ENCODE measurements at regions not wholly inside any gene's neighbourhood (a gene's known extent, or its start where the extent isn't known, plus 50 kb on each side); places are given as distances from the start of the nearest gene placed in this dataset.

DNA sequence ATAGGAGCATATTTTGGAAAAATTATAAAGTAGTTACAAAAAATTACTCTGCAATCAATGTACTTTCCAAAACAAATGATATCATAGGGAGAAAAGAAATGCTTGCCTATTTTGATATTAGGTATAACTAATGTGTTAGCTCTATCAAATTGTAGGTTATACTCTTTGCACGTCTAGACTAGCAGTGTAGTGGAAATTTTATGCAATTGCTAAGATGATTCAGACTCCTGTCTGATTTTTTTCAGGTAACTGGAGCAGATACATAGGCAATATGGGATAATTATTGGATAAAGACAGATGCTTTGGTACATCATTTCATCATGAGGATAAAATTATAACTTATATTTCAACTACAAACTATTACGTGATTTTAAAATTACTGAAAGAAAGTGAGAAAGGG lies 918.3 kb downstream of the EPHA4 start:
- DNase-seq (ENCODE audit: low read depth), result no peak
- in situ Hi-C loops (cut with HindIII; ENCODE audit: low sequenced_read_pairs), result no loop called here
- TF ChIP-seq, protein P1, sequence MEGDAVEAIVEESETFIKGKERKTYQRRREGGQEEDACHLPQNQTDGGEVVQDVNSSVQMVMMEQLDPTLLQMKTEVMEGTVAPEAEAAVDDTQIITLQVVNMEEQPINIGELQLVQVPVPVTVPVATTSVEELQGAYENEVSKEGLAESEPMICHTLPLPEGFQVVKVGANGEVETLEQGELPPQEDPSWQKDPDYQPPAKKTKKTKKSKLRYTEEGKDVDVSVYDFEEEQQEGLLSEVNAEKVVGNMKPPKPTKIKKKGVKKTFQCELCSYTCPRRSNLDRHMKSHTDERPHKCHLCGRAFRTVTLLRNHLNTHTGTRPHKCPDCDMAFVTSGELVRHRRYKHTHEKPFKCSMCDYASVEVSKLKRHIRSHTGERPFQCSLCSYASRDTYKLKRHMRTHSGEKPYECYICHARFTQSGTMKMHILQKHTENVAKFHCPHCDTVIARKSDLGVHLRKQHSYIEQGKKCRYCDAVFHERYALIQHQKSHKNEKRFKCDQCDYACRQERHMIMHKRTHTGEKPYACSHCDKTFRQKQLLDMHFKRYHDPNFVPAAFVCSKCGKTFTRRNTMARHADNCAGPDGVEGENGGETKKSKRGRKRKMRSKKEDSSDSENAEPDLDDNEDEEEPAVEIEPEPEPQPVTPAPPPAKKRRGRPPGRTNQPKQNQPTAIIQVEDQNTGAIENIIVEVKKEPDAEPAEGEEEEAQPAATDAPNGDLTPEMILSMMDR (IDR thresholded peaks at IDR 0.05; ENCODE audit: low read depth, low read length, missing control alignments), result no peak
- no peak overlapping the region for H3K4me3 ChIP-seq (ENCODE audit: low read depth, low read length)

DNA sequence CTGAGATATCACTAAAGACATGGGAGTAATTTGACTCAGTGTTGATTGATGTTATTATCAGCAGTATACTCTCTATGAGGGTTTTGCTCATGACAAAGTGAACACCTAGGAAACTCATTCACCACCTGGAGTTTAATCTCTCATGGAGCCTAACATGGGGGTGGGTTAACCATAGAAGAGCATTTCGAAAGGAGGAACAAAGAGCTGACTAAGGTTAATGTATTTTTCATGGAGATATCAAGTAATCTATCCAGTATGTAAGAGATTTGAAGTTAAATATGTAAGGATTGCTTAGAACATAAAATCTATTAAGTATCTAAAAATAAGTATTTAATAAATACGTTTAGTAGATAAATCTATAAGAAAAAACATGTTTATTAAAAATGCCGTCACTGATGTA lies 917.8 kb downstream of the EPHA4 start:
- in situ Hi-C loops (cut with HindIII; ENCODE audit: low sequenced_read_pairs), result no loop called here
- TF ChIP-seq, protein P1 (IDR thresholded peaks at IDR 0.05; ENCODE audit: low read depth, low read length, missing control alignments), result no peak
- H3K4me3 ChIP-seq (ENCODE audit: low read depth, low read length), result no peak overlapping the region
- DNase-seq (ENCODE audit: low read depth), result no peak

DNA sequence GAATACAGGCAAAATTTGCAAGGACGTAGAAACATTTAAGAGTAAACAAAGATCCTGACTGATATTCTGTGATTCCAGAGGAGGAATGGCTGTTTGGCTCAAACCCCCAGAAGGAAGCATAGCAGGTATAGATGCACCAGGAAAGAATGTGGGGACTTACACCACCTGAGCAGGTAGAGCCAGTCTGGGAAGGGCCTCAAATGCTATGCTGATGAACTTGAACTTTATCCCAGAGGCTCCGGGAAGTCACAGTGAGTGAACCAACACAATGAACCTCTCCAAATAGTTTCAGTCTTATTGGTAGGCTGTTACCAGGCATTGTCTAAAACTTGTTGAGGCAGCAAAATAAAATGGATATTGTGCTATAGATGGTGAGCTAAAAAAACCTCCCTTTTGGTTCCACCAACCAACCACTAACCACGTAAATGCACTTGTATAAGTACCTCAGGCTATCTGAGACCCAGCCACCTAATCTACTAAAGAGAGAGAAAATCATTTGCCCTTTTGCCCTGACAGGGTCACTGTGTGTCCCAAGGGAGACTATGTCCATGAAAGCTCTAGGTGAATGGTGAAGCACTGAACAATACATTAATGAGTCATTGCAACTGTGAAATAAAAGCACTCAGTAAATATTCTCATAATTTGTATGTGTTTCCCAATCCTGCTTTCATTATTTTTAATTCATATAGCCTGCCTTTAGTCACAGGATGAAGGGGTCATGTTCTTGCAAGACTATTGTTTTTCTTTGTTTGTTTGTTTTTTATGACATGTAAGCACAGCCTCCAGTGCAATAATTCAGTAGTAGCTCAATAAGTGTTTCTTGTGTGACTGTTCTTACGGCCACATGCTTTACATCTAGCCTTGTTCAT lies 911.6 kb downstream of the EPHA4 start:
- TF ChIP-seq, protein P1 (IDR thresholded peaks at IDR 0.05; ENCODE audit: low read depth, low read length, missing control alignments), result no peak
- H3K4me3 ChIP-seq (ENCODE audit: low read depth, low read length), result no peak overlapping the region
- in situ Hi-C loops (cut with HindIII; ENCODE audit: low sequenced_read_pairs), result no loop called here
- no peak for DNase-seq (ENCODE audit: low read depth)

DNA sequence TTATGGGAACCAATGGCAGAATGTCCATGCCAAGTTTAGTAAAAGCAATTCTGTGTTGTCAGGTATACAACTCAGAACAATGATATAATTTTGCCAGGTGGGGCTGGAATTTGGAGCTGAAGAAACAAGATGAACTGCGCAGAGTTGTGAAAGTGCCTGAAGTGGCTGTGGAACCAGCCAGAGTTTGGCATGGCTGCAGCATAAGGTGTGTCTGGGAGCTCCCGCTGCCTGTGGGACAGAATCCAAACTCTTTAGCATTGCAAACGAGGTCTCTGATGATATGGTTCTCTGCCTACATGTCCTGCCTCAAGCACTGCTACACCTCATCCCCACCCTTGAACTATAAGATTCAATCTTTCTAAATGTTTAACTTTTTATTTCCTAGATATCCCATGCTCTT lies 909.7 kb downstream of the EPHA4 start:
- in situ Hi-C loops (cut with HindIII; ENCODE audit: low sequenced_read_pairs), result no loop called here
- H3K4me3 ChIP-seq (ENCODE audit: low read depth, low read length), result no peak overlapping the region
- DNase-seq (ENCODE audit: low read depth), result no peak
- TF ChIP-seq, protein P1 (IDR thresholded peaks at IDR 0.05; ENCODE audit: low read depth, low read length, missing control alignments), result no peak

DNA sequence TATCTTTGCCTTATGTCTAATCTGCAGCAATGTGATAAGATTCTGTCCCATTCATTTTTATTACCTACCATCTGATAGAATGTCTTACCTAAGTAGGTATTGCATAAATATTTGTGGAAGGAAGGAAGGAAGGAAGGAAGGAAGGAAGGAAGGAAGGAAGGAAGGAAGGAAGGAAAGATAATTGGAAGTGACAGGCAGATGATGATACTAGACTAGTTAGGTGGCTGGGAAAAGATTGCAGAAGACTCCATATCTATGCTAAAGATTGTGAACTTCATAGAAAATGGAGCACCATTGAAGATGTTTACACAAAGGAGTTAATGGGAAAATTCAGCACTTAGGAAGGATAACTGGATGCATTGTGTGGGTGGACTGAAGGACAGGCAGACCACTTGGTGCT lies 909.0 kb downstream of the EPHA4 start:
- in situ Hi-C loops (cut with HindIII; ENCODE audit: low sequenced_read_pairs), result no loop called here
- TF ChIP-seq, protein P1 (IDR thresholded peaks at IDR 0.05; ENCODE audit: low read depth, low read length, missing control alignments), result no peak
- no peak overlapping the region for H3K4me3 ChIP-seq (ENCODE audit: low read depth, low read length)
- no peak for DNase-seq (ENCODE audit: low read depth)

DNA sequence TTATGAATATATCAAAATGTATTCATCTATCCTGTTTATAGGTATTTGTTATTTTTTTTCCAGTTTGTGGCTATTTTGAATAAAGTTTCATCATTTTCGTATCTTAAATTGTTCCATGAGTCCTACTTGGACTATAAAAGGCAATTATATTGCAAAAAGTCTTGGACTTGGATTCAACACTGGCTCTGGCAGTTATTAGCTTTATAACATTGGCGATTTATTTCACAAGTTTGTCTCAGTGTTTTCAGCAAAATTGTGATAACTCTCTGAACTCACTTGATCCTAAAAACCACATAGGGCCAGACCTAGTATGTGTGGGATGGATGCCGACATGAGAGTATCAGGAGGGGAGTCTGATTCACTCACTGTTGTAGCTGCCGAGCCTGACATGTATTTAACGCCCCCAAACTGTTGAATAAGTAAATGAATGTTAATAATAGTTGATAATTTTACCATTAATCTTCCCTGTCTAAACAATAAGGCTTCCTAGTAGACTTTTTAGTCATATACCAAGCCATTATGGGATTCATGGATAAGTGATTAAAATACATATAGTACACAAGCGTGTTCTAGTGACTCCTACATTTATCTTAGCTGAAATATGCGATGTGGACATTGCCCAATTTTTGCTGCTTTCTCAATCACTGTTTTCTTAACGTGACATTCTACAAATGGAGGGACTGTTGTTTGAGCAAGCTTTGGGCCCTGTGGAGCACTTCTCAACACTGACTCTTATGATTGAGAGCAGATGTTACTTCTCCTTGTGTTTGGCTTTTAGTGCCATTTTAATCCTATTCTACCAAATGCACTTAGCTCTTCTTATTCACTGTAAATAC lies 907.6 kb downstream of the EPHA4 start:
- in situ Hi-C loops (cut with HindIII; ENCODE audit: low sequenced_read_pairs), result no loop called here
- no peak for DNase-seq (ENCODE audit: low read depth)
- TF ChIP-seq, protein P1 (IDR thresholded peaks at IDR 0.05; ENCODE audit: low read depth, low read length, missing control alignments), result no peak
- no peak overlapping the region for H3K4me3 ChIP-seq (ENCODE audit: low read depth, low read length)

Data from astrocyte of the cerebellum (primary cell).